ENCODE measurements at regions not wholly inside any gene's neighbourhood (a gene's known extent, or its start where the extent isn't known, plus 50 kb on each side); places are given as distances from the start of the nearest gene placed in this dataset.

DNA sequence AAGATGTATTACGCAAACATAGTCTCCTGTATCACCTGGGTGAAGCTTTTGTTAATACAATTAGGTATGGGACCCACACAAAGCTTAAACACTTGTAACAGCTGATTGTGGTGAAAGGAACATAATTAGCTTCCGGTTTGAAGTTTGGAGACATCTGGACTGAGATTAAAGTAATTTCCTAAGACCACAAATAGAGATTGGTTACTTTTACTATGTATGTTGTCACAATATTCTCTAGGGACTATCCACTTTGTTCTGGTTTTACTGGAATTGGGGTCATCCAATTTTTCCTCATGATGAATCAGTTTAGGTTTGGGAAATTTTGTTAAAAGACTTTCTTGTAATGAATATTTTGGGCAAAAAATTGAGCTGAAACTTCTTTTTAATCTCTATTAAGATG is 71.8 kb upstream of the SAMSN1 start:
- TF ChIP-seq POLR2AphosphoS5 (IDR thresholded peaks at IDR 0.05), result no peak
- no peak for TF ChIP-seq POLR2A (IDR thresholded peaks at IDR 0.05)
- TF ChIP-seq, protein P1, sequence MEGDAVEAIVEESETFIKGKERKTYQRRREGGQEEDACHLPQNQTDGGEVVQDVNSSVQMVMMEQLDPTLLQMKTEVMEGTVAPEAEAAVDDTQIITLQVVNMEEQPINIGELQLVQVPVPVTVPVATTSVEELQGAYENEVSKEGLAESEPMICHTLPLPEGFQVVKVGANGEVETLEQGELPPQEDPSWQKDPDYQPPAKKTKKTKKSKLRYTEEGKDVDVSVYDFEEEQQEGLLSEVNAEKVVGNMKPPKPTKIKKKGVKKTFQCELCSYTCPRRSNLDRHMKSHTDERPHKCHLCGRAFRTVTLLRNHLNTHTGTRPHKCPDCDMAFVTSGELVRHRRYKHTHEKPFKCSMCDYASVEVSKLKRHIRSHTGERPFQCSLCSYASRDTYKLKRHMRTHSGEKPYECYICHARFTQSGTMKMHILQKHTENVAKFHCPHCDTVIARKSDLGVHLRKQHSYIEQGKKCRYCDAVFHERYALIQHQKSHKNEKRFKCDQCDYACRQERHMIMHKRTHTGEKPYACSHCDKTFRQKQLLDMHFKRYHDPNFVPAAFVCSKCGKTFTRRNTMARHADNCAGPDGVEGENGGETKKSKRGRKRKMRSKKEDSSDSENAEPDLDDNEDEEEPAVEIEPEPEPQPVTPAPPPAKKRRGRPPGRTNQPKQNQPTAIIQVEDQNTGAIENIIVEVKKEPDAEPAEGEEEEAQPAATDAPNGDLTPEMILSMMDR (IDR thresholded peaks at IDR 0.05), result no peak
- no peak for TF ChIP-seq EP300 (IDR thresholded peaks at IDR 0.05)
